HG02970 (cell line): ENCODE measurements at regions not wholly inside any gene's neighbourhood (a gene's known extent, or its start where the extent isn't known, plus 50 kb on each side); places are given as distances from the start of the nearest gene placed in this dataset.

ENCODE experiments used
- ATAC-seq: cut with Tn5 transposase; IDR thresholded peaks from one replicate; pipeline ENCODE4 v1.9.1; 2021; ENCODE audit warnings: mild to moderate bottlenecking, moderate library complexity, moderate number of reproducible peaks; ENCODE audit not compliant: unreplicated experiment, low FRiP score

DNA sequence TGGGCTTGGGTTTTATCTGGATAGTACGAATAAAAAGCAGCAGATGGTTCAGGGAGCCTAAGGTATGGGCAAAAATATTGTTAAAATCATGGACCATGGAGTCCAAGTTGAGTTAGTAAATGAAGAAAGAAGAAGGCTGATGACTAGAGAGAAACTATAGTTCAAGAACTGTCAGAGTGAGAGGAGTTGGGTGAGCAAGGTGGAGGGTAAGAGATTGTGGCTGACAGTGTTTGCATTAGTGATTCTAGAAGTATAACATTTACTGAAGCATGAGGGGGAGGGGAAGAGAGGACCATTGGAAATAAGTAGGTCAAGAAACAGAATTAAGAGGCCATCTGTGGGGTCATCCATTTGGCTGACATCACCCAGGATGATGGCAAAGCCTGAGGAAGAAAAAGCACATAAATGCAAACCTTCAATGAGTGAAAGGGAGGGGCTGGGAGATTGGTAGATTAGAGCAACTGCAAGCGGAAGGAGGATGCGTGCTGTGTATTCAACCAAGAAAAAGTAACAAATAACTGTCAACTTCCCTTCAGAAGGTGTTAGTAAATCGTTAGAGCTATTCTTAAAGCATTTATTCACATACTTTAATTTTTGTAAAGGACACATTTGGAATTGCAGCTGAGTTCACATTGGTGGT lies 392.8 kb downstream of the TSN start:
- no peak for ATAC-seq

DNA sequence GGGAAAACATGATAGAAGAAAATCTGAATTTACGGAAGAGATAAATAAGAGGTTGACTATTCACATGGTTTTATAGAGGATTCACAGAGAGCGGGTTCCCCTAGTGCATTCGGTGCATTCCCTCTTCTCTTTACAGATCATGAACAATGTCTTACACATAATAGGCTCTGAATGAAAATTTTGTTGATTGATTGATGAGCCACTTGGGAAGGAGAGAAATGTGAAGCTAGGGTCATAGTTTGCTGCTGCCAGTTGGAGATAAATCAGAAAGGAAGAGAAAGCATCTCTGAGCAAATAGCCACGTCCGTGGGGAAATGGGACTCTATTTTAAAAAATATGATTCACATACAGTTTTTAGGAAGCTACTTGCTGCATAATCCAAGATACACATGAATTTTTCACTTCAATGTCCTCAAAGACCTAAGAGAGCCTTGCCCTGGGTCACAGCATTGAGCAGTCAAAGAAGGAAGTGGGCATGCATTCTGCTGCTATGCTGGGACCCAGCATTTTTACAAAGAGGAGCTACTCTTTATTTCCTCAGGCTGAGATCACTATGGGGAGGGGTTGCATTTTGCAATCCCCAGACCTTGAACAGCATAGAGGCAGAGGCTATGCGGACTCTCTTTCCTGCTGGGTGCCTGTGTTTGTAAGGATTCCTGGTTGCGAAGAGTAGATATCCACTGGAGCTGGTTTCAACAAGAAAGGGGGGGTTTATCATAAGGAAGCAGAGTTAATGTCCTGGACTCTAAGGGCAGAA lies 395.3 kb downstream of the TSN start:
- ATAC-seq = no peak

DNA sequence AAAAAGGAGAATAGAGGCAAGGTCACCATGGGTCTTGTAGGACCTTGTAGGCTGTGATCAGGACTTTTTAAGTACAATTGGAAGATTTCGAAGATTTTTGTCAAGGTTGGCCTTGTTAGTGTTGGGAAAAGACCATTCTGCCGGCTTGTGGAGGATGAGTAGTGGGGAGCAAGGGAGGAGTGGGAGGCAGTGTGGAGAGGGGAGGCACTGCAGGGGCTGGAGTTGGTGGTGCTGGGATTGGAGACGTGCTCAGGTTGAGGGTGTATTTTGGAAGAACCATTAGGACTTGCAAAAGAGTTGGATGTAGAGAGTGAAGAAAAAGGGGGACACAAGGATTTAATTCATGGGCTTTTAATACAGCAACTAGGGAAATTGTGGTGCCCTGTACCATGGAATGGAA lies 397.1 kb downstream of the TSN start:
- no peak for ATAC-seq

- no peak for ATAC-seq
These were observed 400.9 kb downstream of the TSN start for GRCh38 chr2:122156176-122156890.

- no peak for ATAC-seq
These were observed 401.7 kb downstream of the TSN start for GRCh38 chr2:122157158-122157557.

DNA sequence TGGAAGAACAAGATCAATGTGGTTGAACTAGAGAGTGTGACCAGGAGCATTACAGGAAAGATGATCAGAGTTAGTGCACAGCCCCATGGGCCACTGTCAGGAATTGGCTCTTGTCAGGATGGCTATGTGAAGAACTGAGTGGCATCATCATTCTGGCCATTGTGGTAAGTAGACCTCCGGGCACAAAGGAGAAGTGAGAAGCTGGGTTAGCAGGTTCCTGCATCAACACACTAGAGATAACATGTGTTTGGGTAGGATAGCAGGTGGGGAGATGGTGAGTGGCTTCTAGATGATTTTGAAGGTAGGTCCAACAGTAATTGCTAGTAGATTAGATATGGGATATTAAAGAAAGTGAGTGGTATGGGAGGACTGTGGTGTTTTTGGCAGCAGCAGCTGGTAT lies 408.2 kb downstream of the TSN start:
- no peak for ATAC-seq

GRCh38 chr2:122164964-122165363 lies 409.5 kb downstream of the TSN start:
- ATAC-seq = no peak

DNA sequence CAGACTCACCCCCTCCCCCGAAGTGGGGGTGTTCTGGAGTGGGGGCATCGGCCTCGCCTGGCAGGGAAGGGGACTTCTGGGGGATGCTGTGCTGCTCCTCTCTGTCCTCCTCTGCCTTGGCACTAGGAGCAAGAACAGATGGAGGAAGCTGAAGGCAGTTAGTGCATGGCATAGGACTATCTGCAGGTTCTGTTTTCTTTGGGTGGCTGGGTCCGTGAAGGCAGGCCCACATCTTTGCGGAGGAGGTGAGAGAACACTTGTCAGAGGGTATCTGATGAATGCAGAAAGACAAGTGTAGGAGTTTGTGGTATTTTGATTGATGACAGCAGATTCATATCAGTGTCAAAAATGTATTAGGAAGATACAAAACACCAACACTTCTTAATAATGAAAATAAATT lies 411.4 kb downstream of the TSN start:
- ATAC-seq = no peak

DNA sequence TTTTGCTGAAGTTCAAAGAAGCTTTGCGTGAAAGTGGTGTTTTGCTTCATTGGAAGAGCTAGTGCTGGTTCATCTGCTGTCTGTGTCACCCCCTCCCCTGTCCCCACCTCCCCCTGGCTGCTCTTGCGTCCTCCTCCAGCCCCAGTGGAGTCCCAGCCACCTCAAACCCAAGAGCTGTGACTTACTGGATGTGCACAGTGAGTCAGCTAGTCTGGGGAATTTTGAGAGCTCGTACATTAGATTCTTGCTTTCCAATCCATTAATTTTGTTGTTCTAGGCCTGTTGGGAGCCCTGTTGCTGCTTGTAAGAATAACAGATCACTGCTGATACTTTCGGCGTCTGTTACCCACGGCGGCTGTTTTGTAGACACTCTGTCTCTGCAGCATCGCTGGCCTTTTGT lies 412.1 kb downstream of the TSN start:
- no peak for ATAC-seq

DNA sequence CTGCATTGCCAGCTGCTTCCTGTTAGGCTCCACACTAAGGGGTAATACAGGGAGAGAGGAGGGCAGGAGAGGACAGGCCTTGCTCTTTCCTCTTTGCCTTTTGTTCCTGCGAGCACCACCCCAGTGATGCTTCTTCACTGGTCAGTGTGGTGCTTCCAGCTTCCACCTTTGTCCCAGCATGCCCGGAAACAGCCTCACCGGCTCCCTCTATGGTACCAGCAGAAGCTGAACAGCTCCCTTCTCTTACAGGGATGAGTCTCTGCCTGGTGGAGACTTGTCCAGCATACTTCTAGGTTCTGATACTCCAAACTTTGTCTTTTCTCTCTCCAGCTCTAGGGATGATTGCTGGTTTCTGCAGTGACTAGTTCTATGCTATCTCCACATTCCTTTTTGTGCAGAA lies 413.3 kb downstream of the TSN start:
- ATAC-seq = no peak

DNA sequence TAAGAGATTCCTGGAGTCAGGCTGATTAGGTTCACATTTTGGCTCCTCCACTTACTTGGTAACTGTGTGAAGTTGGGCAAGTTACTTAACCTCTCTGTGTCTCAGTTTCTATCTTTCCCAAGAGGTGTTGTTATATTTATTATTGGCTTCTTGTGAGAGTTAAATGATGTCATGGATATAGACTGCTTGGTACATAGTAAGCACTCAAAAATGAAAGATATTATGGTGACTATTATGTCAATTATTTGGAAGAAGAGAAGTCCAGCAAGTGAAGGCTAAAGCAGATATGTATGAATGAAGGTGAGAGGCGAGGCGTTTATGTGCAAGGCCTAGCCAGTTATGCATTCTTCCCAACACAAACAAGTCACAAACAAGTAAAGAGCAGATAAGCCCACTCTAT lies 417.4 kb downstream of the TSN start:
- no peak for ATAC-seq

- ATAC-seq = no peak
These were observed 418.6 kb downstream of the TSN start for GRCh38 chr2:122174061-122174460.

GRCh38 chr2:122179492-122180165 lies 424.2 kb downstream of the TSN start:
- no peak for ATAC-seq

DNA sequence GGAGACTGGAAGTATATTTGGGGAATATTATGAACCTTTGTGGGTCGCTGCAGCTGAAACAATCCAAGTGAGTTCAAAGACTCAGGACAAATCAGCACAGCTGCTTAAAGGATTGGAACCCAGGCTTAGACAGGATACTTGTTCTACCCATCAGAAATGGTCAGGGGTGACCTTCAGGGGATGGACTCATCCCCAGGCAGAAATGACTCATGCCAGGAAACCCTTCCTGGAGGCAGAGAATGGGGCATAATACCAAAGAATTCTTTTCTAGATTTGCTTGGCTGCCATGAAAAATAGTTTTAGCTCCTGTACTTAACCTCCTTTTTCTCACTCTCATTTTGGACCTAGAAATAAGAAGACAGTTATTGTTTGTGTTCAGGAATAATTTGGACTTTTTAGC lies 425.5 kb downstream of the TSN start:
- no peak for ATAC-seq

DNA sequence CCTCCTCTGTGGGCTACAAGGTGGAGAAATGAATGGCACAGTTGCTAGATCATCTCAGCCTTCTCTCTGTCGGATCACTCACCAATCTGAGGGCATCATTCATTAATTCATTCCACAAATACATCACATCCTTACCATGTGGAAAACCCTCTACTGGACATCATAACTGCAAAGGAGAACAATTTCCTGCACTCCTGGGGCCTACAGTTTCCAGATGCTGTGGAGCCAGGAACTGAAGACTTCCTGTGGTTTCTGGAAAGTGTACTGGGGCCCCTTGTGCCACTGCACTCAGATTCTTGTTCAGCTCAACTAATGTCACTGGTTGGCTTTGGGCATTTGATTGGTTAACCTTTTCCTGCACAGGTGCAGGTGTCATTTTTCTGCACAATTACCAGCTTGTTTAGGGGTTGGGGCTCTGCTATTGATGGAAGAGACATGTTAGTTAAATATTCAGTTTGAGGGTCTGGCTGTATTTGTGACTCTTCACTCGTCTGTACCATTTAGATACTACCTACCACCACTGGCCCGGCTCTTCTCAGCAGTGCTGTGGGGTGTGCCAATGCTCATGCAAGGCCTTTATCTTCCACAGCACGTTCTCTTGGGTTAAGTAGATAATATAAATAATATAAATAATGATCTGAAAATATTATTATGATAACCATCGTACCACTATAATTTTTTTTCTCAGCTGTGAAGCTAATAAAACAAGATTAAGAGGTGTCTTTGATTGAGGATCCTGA lies 427.3 kb downstream of the TSN start:
- no peak for ATAC-seq

GRCh38 chr2:122183890-122184289 lies 428.4 kb downstream of the TSN start:
- ATAC-seq = no peak

DNA sequence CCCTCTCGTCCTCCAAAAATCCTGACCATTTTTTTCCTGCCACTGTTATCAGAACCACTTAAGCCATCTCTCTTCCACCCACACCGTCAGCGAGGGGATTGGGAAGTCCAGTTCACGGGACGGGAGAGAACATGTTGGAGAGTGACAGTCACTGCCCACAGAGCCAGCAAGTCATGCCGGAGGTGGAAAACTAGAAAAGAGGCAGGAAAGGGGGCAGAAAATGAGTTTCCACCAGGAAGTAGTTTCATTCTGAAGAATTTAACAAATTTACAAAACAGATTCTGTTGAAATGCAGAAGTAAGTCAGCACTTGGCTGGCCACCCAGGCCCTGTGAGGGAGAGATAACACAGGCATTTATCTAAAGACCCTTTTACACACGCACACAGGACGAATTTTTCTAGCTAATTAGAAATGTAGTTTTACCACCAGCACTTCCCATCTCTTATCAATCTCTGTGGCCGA lies 431.3 kb downstream of the TSN start:
- ATAC-seq = no peak

GRCh38 chr2:122191331-122191730 lies 435.9 kb downstream of the TSN start:
- no peak for ATAC-seq

GRCh38 chr2:122193622-122194021 lies 438.2 kb downstream of the TSN start:
- ATAC-seq = no peak

- ATAC-seq = no peak
These were observed 439.1 kb downstream of the TSN start for GRCh38 chr2:122194546-122194945.
